ENCODE measurements at regions not wholly inside any gene's neighbourhood (a gene's known extent, or its start where the extent isn't known, plus 50 kb on each side); places are given as distances from the start of the nearest gene placed in this dataset.

DNA sequence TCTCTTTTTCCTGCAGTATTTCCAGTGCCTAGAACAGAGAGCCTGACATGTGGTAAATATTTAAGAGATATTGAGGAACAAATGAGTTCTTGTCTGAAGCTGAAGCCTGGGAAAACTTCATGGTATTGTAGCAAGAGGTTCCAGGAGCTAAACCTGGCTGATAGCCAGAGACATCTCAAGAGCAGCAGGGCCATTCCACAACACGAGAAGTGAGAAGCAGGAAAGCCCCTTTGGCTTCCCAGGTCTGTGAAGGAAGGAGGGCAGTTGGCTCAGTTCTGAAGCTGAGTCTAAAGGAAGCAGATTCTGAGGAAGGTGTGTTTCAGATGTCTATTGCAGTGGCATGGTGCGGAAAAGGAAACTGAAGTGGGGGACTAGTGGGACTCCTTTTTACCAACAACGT, 63.8 kb upstream of the FAM204A start:
- TF ChIP-seq CTCF (IDR thresholded peaks at IDR 0.05) (no peak), POLR2A (IDR thresholded peaks at IDR 0.05) (no peak)

Data from heart left ventricle (tissue), 13 donors.